ENCODE measurements at regions not wholly inside any gene's neighbourhood (a gene's known extent, or its start where the extent isn't known, plus 50 kb on each side); places are given as distances from the start of the nearest gene placed in this dataset.

GRCh38 chr1:195697130-195697529, 911.1 kb downstream of the KCNT2 start:
- TF ChIP-seq ATF3 (IDR thresholded peaks at IDR 0.05) (no peak), POLR2AphosphoS5 (IDR thresholded peaks at IDR 0.05; ENCODE audit: low read depth, low read length) (no peak), JUND (IDR thresholded peaks at IDR 0.05) (no peak), SRF (IDR thresholded peaks at IDR 0.05; ENCODE audit: low read depth) (no peak), EZH2phosphoT487 (IDR thresholded peaks at IDR 0.05; ENCODE audit: borderline replicate concordance) (no peak), ZNF274 (IDR thresholded peaks at IDR 0.05; ENCODE audit: low read depth, low read length) (no peak), RAD21 (IDR thresholded peaks at IDR 0.05; ENCODE audit: low read depth) (no peak), YY1 (IDR thresholded peaks at IDR 0.05; ENCODE audit: extremely low read depth, insufficient replicate concordance, low read depth, low read length) (no peak), CTCF (IDR thresholded peaks at IDR 0.05 in 2 of 3, conservative IDR thresholded peaks at IDR 0.05 in 1 of 3; ENCODE audit: borderline replicate concordance in 1 of 3, insufficient read depth in 1 of 3, low read depth in 2 of 3, low read length in 2 of 3) (no peak)

Measured in HCT116 (cell line).